ENCODE measurements at regions not wholly inside any gene's neighbourhood (a gene's known extent, or its start where the extent isn't known, plus 50 kb on each side); places are given as distances from the start of the nearest gene placed in this dataset.

GRCh38 chr2:129726216-129726615, 253.2 kb upstream of the RAB6C start:
- Mint-ChIP-seq H3K4me1 (ENCODE audit: low read depth) (no peaks in the 10 kb centered on the region), H3K36me3 (ENCODE audit: insufficient read depth) (no peaks in the 10 kb centered on the region), H3K4me3 (no peak overlapping the region), H3K27me3 (ENCODE audit: low read depth) (no peaks in the 10 kb centered on the region), H3K9me3 (no peaks in the 10 kb centered on the region)
- DNase-seq (no peak), ATAC-seq (no peak)

- H3K4me1 Mint-ChIP-seq (ENCODE audit: low read depth) = no peaks in the 10 kb centered on the region
- H3K27me3 Mint-ChIP-seq (ENCODE audit: low read depth) = no peaks in the 10 kb centered on the region
- no peaks in the 10 kb centered on the region for H3K36me3 Mint-ChIP-seq (ENCODE audit: insufficient read depth)
- H3K4me3 Mint-ChIP-seq = no peak overlapping the region
- DNase-seq (no peak), ATAC-seq (no peak)
- no peaks in the 10 kb centered on the region for H3K9me3 Mint-ChIP-seq
Measured at GRCh38 chr2:129727286-129727685, 252.2 kb upstream of the RAB6C start.

- Mint-ChIP-seq H3K27me3 (ENCODE audit: low read depth) (no peaks in the 10 kb centered on the region), H3K4me1 (ENCODE audit: low read depth) (no peaks in the 10 kb centered on the region), H3K4me3 (no peak overlapping the region), H3K36me3 (ENCODE audit: insufficient read depth) (no peaks in the 10 kb centered on the region), H3K9me3 (no peaks in the 10 kb centered on the region)
- DNase-seq = no peak
- ATAC-seq = no peak
Measured at GRCh38 chr2:129728035-129728972, 251.2 kb upstream of the RAB6C start.

GRCh38 chr2:129729011-129729410, 250.5 kb upstream of the RAB6C start:
- Mint-ChIP-seq H3K4me3 (no peak overlapping the region), H3K36me3 (ENCODE audit: insufficient read depth) (no peaks in the 10 kb centered on the region), H3K9me3 (no peaks in the 10 kb centered on the region), H3K4me1 (ENCODE audit: low read depth) (no peaks in the 10 kb centered on the region), H3K27me3 (ENCODE audit: low read depth) (no peaks in the 10 kb centered on the region)
- DNase-seq (no peak), ATAC-seq (no peak)

GRCh38 chr2:129729646-129730045, 249.8 kb upstream of the RAB6C start:
- Mint-ChIP-seq H3K36me3 (ENCODE audit: insufficient read depth) (no peaks in the 10 kb centered on the region), H3K4me1 (ENCODE audit: low read depth) (no peaks in the 10 kb centered on the region), H3K27me3 (ENCODE audit: low read depth) (no peaks in the 10 kb centered on the region), H3K9me3 (no peaks in the 10 kb centered on the region), H3K4me3 (no peak overlapping the region)
- no peak for DNase-seq
- ATAC-seq = no peak

- H3K36me3 Mint-ChIP-seq (ENCODE audit: insufficient read depth) = no peaks in the 10 kb centered on the region
- no peaks in the 10 kb centered on the region for H3K4me1 Mint-ChIP-seq (ENCODE audit: low read depth)
- ATAC-seq = no peak
- no peak for DNase-seq
- H3K9me3 Mint-ChIP-seq = no peaks in the 10 kb centered on the region
- no peaks in the 10 kb centered on the region for H3K27me3 Mint-ChIP-seq (ENCODE audit: low read depth)
- no peak overlapping the region for H3K4me3 Mint-ChIP-seq
Measured at GRCh38 chr2:129730979-129731378, 248.5 kb upstream of the RAB6C start.

GRCh38 chr2:129731907-129732629, 247.4 kb upstream of the RAB6C start:
- no peaks in the 10 kb centered on the region for H3K27me3 Mint-ChIP-seq (ENCODE audit: low read depth)
- ATAC-seq = no peak
- H3K4me1 Mint-ChIP-seq (ENCODE audit: low read depth) = no peaks in the 10 kb centered on the region
- no peaks in the 10 kb centered on the region for H3K9me3 Mint-ChIP-seq
- H3K4me3 Mint-ChIP-seq = no peak overlapping the region
- H3K36me3 Mint-ChIP-seq (ENCODE audit: insufficient read depth) = no peaks in the 10 kb centered on the region
- DNase-seq = no peak

- ATAC-seq = no peak
- Mint-ChIP-seq H3K9me3 (no peaks in the 10 kb centered on the region), H3K4me3 (no peak overlapping the region), H3K27me3 (ENCODE audit: low read depth) (no peaks in the 10 kb centered on the region), H3K4me1 (ENCODE audit: low read depth) (no peaks in the 10 kb centered on the region), H3K36me3 (ENCODE audit: insufficient read depth) (no peaks in the 10 kb centered on the region)
- no peak for DNase-seq
Measured at GRCh38 chr2:129732630-129733026, 246.8 kb upstream of the RAB6C start.

GRCh38 chr2:129733041-129733440, 246.4 kb upstream of the RAB6C start:
- DNase-seq (no peak), ATAC-seq (no peak)
- no peak overlapping the region for H3K4me3 Mint-ChIP-seq
- no peaks in the 10 kb centered on the region for H3K4me1 Mint-ChIP-seq (ENCODE audit: low read depth)
- H3K27me3 Mint-ChIP-seq (ENCODE audit: low read depth) = no peaks in the 10 kb centered on the region
- no peaks in the 10 kb centered on the region for H3K36me3 Mint-ChIP-seq (ENCODE audit: insufficient read depth)
- H3K9me3 Mint-ChIP-seq = no peaks in the 10 kb centered on the region

GRCh38 chr2:129733579-129733978, 245.9 kb upstream of the RAB6C start:
- no peak overlapping the region for H3K4me3 Mint-ChIP-seq
- peaks cover 3% of the 10 kb centered on the region for H3K27me3 Mint-ChIP-seq (ENCODE audit: low read depth)
- no peaks in the 10 kb centered on the region for H3K36me3 Mint-ChIP-seq (ENCODE audit: insufficient read depth)
- DNase-seq (no peak), ATAC-seq (no peak)
- H3K4me1 Mint-ChIP-seq (ENCODE audit: low read depth) = no peaks in the 10 kb centered on the region
- H3K9me3 Mint-ChIP-seq = no peaks in the 10 kb centered on the region

GRCh38 chr2:129734343-129735034, 245.0 kb upstream of the RAB6C start:
- Mint-ChIP-seq H3K4me1 (ENCODE audit: low read depth) (no peaks in the 10 kb centered on the region), H3K36me3 (ENCODE audit: insufficient read depth) (no peaks in the 10 kb centered on the region), H3K4me3 (no peak overlapping the region), H3K9me3 (no peaks in the 10 kb centered on the region), H3K27me3 (ENCODE audit: low read depth) (peaks cover 3% of the 10 kb centered on the region)
- DNase-seq = no peak
- ATAC-seq = no peak

GRCh38 chr2:129735576-129735975, 243.9 kb upstream of the RAB6C start:
- Mint-ChIP-seq H3K4me3 (no peak overlapping the region), H3K27me3 (ENCODE audit: low read depth) (peaks cover 3% of the 10 kb centered on the region), H3K4me1 (ENCODE audit: low read depth) (no peaks in the 10 kb centered on the region), H3K36me3 (ENCODE audit: insufficient read depth) (no peaks in the 10 kb centered on the region), H3K9me3 (no peaks in the 10 kb centered on the region)
- no peak for ATAC-seq
- DNase-seq = no peak

- Mint-ChIP-seq H3K9me3 (no peaks in the 10 kb centered on the region), H3K4me1 (ENCODE audit: low read depth) (no peaks in the 10 kb centered on the region), H3K36me3 (ENCODE audit: insufficient read depth) (no peaks in the 10 kb centered on the region), H3K4me3 (no peak overlapping the region), H3K27me3 (ENCODE audit: low read depth) (peaks cover 3% of the 10 kb centered on the region)
- DNase-seq (no peak), ATAC-seq (no peak)
Measured at GRCh38 chr2:129737660-129738527, 241.6 kb upstream of the RAB6C start.

- DNase-seq (no peak), ATAC-seq (no peak)
- no peaks in the 10 kb centered on the region for H3K4me1 Mint-ChIP-seq (ENCODE audit: low read depth)
- no peak overlapping the region for H3K4me3 Mint-ChIP-seq
- H3K9me3 Mint-ChIP-seq = no peaks in the 10 kb centered on the region
- H3K36me3 Mint-ChIP-seq (ENCODE audit: insufficient read depth) = no peaks in the 10 kb centered on the region
- peaks cover 3% of the 10 kb centered on the region for H3K27me3 Mint-ChIP-seq (ENCODE audit: low read depth)
Measured at GRCh38 chr2:129738799-129739198, 240.7 kb upstream of the RAB6C start.

All from activated T-cell treated with anti-CD3 and anti-CD28 coated beads, Interleukin-2, amount 50 U/mL, for 4 hours (primary cell).